Breast epithelium (tissue), 4 donors: ENCODE measurements at regions not wholly inside any gene's neighbourhood (a gene's known extent, or its start where the extent isn't known, plus 50 kb on each side); places are given as distances from the start of the nearest gene placed in this dataset.

Source experiments
- DNase-seq, 2 donors: peaks; one replicate each; pipeline ENCODE4 v3.0.0-alpha.2; 2019; ENCODE audit warnings: low spot score in 2 of 2
- H3K27ac ChIP-seq, 2 donors: fragments of 200-600 bp; sonication (generic) in 1 of 2; one replicate each; pipeline ENCODE4 v1.5.1; 2016 to 2019; ENCODE audit warnings: mild to moderate bottlenecking in 1 of 2
- H3K27me3 ChIP-seq, 2 donors: fragments of 200-600 bp; sonication (generic) in 1 of 2; one replicate each; pipeline versions ENCODE4 v1.5.1 to v1.6.0; 2017 to 2019; ENCODE audit warnings: control low read depth in 1 of 2, mild to moderate bottlenecking in 1 of 2
- H3K36me3 ChIP-seq: fragments of 200-600 bp; one replicate; pipeline ENCODE4 v1.5.1; 2019
- H3K4me1 ChIP-seq, 2 donors: fragments of 200-600 bp; sonication (generic); one replicate each; pipeline ENCODE4 v1.5.1; 2016 to 2019; ENCODE audit warnings: control low read depth in 1 of 2
- H3K4me3 ChIP-seq, 3 donors: fragments of 200-600 bp; sonication (generic); 1 replicate in 2 of 3; 2 replicates in 1 of 3; pipeline ENCODE4 v1.5.1; 2016 to 2019; ENCODE audit warnings: mild to moderate bottlenecking in 3 of 3, moderate library complexity in 2 of 3
- H3K9me3 ChIP-seq, 2 donors: fragments of 200-600 bp; sonication (generic) in 1 of 2; one replicate each; pipeline ENCODE4 v1.5.1; 2016 to 2019; ENCODE audit warnings: control low read depth in 1 of 2
- POLR2A ChIP-seq: fragments of 450-650 bp; IDR thresholded peaks from one replicate; pipeline ENCODE4 v1.6.1; 2016; ENCODE audit warnings: antibody characterized with exemption, mild to moderate bottlenecking, moderate library complexity
- POLR2AphosphoS5 ChIP-seq, 3 donors: sonication (generic); formaldehyde crosslinking; IDR thresholded peaks; one replicate each; pipeline ENCODE4 v1.6.1; 2017; ENCODE audit warnings: antibody characterized with exemption in 3 of 3
- intact Hi-C: fragments of 100-400 bp; cut with DNase I; formaldehyde crosslinking; loops from one replicate; pipeline ENCODE4 v1.15.1; 2023; ENCODE audit warnings: low total_unique reads
- TF ChIP-seq, protein P1 (sequence below), 3 donors: fragments of 450-650 bp; IDR thresholded peaks; one replicate each; pipeline ENCODE4 v1.5.1; 2016 to 2017; ENCODE audit warnings: antibody characterized with exemption in 3 of 3, mild to moderate bottlenecking in 3 of 3, moderate library complexity in 3 of 3

DNA sequence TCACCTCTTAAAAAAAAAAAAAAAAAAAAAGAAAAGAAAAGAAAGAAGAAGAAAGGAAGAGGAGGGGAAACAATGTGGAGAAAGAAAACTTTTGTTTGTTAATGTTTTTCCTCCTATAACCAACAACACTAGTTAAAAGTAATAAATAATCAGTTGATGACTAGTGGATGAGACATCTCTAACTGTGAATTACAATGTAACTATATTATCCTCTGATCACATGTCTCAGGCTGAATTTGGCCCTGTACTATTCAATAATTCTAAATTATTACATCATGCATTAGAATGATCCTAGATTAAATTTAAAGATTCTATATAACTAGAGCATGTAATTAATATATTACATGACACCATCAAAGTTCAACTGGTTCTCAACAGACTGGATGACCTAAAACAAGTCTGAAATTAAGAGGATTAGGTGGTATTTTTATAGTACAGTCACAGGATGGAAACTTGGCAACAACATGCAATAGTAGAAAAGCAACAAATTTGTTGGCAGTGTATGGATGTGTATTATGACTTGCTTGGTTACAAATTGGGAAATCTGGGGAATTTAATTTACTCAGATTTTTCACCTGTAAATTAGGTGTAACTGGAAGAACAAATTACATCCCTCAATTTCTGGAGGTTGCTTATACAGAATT lies 269.3 kb upstream of the SETBP1 start:
- TF ChIP-seq POLR2AphosphoS5 (IDR thresholded peaks at IDR 0.05) (no peak), POLR2A (no peak)
- TF ChIP-seq, protein P1, sequence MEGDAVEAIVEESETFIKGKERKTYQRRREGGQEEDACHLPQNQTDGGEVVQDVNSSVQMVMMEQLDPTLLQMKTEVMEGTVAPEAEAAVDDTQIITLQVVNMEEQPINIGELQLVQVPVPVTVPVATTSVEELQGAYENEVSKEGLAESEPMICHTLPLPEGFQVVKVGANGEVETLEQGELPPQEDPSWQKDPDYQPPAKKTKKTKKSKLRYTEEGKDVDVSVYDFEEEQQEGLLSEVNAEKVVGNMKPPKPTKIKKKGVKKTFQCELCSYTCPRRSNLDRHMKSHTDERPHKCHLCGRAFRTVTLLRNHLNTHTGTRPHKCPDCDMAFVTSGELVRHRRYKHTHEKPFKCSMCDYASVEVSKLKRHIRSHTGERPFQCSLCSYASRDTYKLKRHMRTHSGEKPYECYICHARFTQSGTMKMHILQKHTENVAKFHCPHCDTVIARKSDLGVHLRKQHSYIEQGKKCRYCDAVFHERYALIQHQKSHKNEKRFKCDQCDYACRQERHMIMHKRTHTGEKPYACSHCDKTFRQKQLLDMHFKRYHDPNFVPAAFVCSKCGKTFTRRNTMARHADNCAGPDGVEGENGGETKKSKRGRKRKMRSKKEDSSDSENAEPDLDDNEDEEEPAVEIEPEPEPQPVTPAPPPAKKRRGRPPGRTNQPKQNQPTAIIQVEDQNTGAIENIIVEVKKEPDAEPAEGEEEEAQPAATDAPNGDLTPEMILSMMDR (IDR thresholded peaks at IDR 0.05), result no peak
- no peak for DNase-seq
- no peak overlapping the region for H3K27ac ChIP-seq
- H3K4me3 ChIP-seq, result no peak overlapping the region
- peaks cover 0 to 4% of the 10 kb centered on the region in 2 donors for H3K9me3 ChIP-seq
- H3K36me3 ChIP-seq, result no peaks in the 10 kb centered on the region
- no peaks in the 10 kb centered on the region for H3K27me3 ChIP-seq
- no peaks in the 10 kb centered on the region for H3K4me1 ChIP-seq
- intact Hi-C loops, result no loop called here

DNA sequence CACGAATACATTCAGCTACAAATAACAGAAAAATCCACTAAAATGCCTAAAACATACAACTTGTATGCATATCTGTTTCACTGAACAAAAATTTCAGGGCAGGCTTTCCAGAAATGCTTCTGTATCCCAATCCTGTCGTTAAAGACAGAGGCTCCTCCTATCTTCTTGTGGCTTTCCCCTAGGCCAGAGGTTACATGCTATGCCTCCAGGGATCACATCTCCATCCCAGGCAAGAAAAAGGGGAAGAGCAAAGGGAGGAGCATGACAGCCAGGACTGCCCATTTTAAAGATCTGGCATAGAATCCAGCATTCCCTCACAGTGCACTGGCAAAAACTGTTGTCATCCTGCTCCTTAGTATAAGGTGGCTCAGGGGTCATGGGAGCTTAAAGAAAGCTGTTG lies 268.7 kb upstream of the SETBP1 start:
- no peak for TF ChIP-seq POLR2A
- intact Hi-C loops, result no loop called here
- DNase-seq, result no peak
- H3K36me3 ChIP-seq, result no peaks in the 10 kb centered on the region
- H3K4me3 ChIP-seq, result no peak overlapping the region
- no peaks in the 10 kb centered on the region for H3K27me3 ChIP-seq
- H3K9me3 ChIP-seq, result peaks cover 0 to 8% of the 10 kb centered on the region in 2 donors
- no peaks in the 10 kb centered on the region for H3K4me1 ChIP-seq
- no peak overlapping the region for H3K27ac ChIP-seq

DNA sequence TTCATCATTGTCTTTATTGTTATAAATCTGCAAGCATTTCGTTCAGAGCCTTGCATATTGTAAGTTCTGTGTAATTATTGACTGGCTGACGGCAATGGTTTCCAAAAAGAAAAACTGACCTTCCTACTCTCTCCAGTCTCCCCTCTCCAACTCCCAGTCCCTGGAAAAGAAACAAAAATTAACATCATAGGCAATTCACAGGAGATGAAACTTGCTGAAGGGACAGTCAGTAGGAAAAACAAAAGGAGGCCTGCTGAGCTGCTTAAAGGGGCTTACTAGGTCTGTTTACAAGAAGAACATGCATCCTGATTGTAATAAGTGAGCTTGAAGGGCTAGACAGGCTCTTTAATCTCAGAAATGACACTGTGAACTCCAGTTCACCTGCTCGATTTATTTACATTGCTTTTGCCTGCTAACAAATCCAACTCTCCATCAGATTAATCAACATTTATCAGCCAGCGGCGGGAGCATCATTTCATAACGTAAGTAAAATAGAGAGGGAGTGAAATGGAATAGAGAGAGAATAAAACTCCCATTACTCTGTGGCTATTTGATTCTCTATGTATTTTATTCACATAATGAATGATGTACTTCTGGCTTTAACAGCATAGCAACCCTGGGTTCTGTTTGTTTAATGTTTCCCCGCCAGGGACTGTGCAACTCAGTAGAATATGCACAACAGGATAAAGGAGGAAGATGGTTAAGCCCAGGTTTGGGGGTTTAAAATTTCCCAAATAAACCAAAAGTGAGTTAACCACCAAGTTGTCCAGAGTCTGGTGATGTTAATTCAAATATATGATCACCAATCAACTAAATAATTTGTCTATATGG lies 256.7 kb upstream of the SETBP1 start:
- no peaks in the 10 kb centered on the region for H3K36me3 ChIP-seq
- no peak overlapping the region for H3K4me3 ChIP-seq
- DNase-seq, result no peak
- H3K27me3 ChIP-seq, result no peaks in the 10 kb centered on the region
- H3K4me1 ChIP-seq, result no peaks in the 10 kb centered on the region
- intact Hi-C loops, result no loop called here
- TF ChIP-seq, protein P1 (IDR thresholded peaks at IDR 0.05), result no peak
- TF ChIP-seq POLR2A (no peak), POLR2AphosphoS5 (IDR thresholded peaks at IDR 0.05) (no peak)
- peaks cover 0 to 14% of the 10 kb centered on the region in 2 donors for H3K9me3 ChIP-seq
- H3K27ac ChIP-seq, result no peak overlapping the region

GRCh38 chr18:44424645-44425035 lies 256.0 kb upstream of the SETBP1 start:
- Histone ChIP-seq H3K36me3 (no peaks in the 10 kb centered on the region), H3K4me3 (no peak overlapping the region), H3K27me3 (no peaks in the 10 kb centered on the region), H3K4me1 (no peaks in the 10 kb centered on the region), H3K27ac (no peak overlapping the region), H3K9me3 (peaks cover 0 to 7% of the 10 kb centered on the region in 2 donors)
- intact Hi-C loops, result no loop called here
- no peak for DNase-seq
- TF ChIP-seq POLR2AphosphoS5 (IDR thresholded peaks at IDR 0.05), result no peak
- TF ChIP-seq, protein P1 (IDR thresholded peaks at IDR 0.05), result no peak
- no peak for TF ChIP-seq POLR2A

DNA sequence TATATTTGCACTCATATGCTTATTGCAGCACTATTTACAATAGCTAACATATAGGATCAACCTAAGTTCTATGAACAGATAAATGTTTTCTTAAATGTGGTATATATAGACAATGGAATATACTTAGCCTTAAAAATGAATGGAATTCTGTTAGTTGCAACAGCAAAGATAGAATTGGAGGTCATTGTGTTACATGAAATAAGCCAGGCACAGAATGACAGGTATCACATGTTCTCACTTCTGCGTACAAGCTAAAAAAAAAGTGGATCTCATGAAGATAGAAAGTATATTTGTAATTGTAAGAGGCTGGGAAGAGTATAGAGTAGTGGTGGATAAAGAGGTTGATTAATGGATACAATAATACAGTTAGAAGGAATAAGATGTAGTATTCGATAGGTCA lies 255.5 kb upstream of the SETBP1 start:
- no peaks in the 10 kb centered on the region for H3K27me3 ChIP-seq
- no peak overlapping the region for H3K27ac ChIP-seq
- H3K36me3 ChIP-seq, result no peaks in the 10 kb centered on the region
- H3K4me3 ChIP-seq, result no peak overlapping the region
- H3K9me3 ChIP-seq, result peaks cover 0 to 7% of the 10 kb centered on the region in 2 donors
- intact Hi-C loops, result no loop called here
- DNase-seq, result no peak
- H3K4me1 ChIP-seq, result no peaks in the 10 kb centered on the region
- TF ChIP-seq POLR2AphosphoS5 (IDR thresholded peaks at IDR 0.05) (no peak), POLR2A (no peak)
- TF ChIP-seq, protein P1 (IDR thresholded peaks at IDR 0.05), result no peak
